ENCODE measurements at regions not wholly inside any gene's neighbourhood (a gene's known extent, or its start where the extent isn't known, plus 50 kb on each side); places are given as distances from the start of the nearest gene placed in this dataset.

GRCh38 chr15:25065876-25066275 lies 111.1 kb downstream of the SNRPN start:
- H3K18ac ChIP-seq (ENCODE audit: low read depth in 1 of 2, low read length in 2 of 2), result no peak overlapping the region
- 94% methylated on average over 11 of the region's 11 CpGs for WGBS
- H3K4me3 ChIP-seq (ENCODE audit: insufficient read depth in 1 of 2, low read depth in 1 of 2, low read length in 2 of 2), result peak overlapping the region in 1 of 2 experiments; percentile 59

GRCh38 chr15:25066708-25067107 lies 111.9 kb downstream of the SNRPN start:
- Histone ChIP-seq H4K8ac (ENCODE audit: low read length) (no peak overlapping the region), H3K9me3 (ENCODE audit: control insufficient read depth, low read length) (peaks cover 100% of the 10 kb centered on the region), H3K4me2 (ENCODE audit: low read length, poor library complexity, severe bottlenecking) (no peak overlapping the region), H2AK5ac (ENCODE audit: low read length, severe bottlenecking) (no peak overlapping the region), H3K4ac (ENCODE audit: low read depth in 1 of 2, low read length in 2 of 2) (no peak overlapping the region), H3K18ac (ENCODE audit: low read depth in 1 of 2, low read length in 2 of 2) (no peak overlapping the region), H3K27ac (ENCODE audit: low read length, poor library complexity, severe bottlenecking) (no peak overlapping the region), H3K36me3 (ENCODE audit: control insufficient read depth in 1 of 2, insufficient read depth in 2 of 2, low read depth in 1 of 2, low read length in 2 of 2) (peaks cover 100% of the 10 kb centered on the region in 2 experiments), H4K91ac (ENCODE audit: low read length) (no peak overlapping the region), H2AFZ (ENCODE audit: low read depth, low read length) (no peak overlapping the region), H3K9ac (ENCODE audit: low read length) (no peak overlapping the region), H2BK120ac (ENCODE audit: low read depth, low read length) (no peak overlapping the region), H2BK12ac (ENCODE audit: low read length in 2 of 2) (no peak overlapping the region), H3K79me1 (replicated peaks; ENCODE audit: low read length, poor library complexity, severe bottlenecking) (peaks cover 3% of the 10 kb centered on the region), H3K27me3 (ENCODE audit: control insufficient read depth in 1 of 2, insufficient read depth in 1 of 2, low read length in 2 of 2) (no peaks in the 10 kb centered on the region), H3K4me3 (ENCODE audit: insufficient read depth in 1 of 2, low read depth in 1 of 2, low read length in 2 of 2) (peak overlapping the region in 1 of 2 experiments; percentile 59), H3K14ac (ENCODE audit: low read length in 2 of 2) (no peak overlapping the region), H3K4me1 (ENCODE audit: control insufficient read depth, insufficient read depth, low read depth, low read length) (no peaks in the 10 kb centered on the region), H2BK5ac (ENCODE audit: low read depth, low read length, poor library complexity, severe bottlenecking) (no peak overlapping the region), H3K23ac (ENCODE audit: low read length in 2 of 2) (no peak overlapping the region), H2BK15ac (ENCODE audit: low read depth, poor library complexity, severe bottlenecking) (no peak overlapping the region)
- WGBS, result 92% methylated on average over 10 of the region's 12 CpGs
- DNase-seq, result no peak

More at GRCh38 chr15:25065876-25066275, 111.1 kb downstream of the SNRPN start:
- Histone ChIP-seq H2BK5ac (ENCODE audit: low read depth, low read length, poor library complexity, severe bottlenecking) (no peak overlapping the region), H3K14ac (ENCODE audit: low read length in 2 of 2) (no peak overlapping the region), H2AK5ac (ENCODE audit: low read length, severe bottlenecking) (no peak overlapping the region), H2BK12ac (ENCODE audit: low read length in 2 of 2) (no peak overlapping the region), H4K8ac (ENCODE audit: low read length) (no peak overlapping the region), H2BK15ac (ENCODE audit: low read depth, poor library complexity, severe bottlenecking) (no peak overlapping the region), H3K9ac (ENCODE audit: low read length) (no peak overlapping the region), H3K4me1 (ENCODE audit: control insufficient read depth, insufficient read depth, low read depth, low read length) (no peaks in the 10 kb centered on the region), H3K79me1 (replicated peaks; ENCODE audit: low read length, poor library complexity, severe bottlenecking) (peaks cover 3% of the 10 kb centered on the region), H2BK120ac (ENCODE audit: low read depth, low read length) (no peak overlapping the region), H3K27me3 (ENCODE audit: control insufficient read depth in 1 of 2, insufficient read depth in 1 of 2, low read length in 2 of 2) (no peaks in the 10 kb centered on the region), H2AFZ (ENCODE audit: low read depth, low read length) (no peak overlapping the region), H3K36me3 (ENCODE audit: control insufficient read depth in 1 of 2, insufficient read depth in 2 of 2, low read depth in 1 of 2, low read length in 2 of 2) (peaks cover 100% of the 10 kb centered on the region in 2 experiments), H4K91ac (ENCODE audit: low read length) (no peak overlapping the region), H3K9me3 (ENCODE audit: control insufficient read depth, low read length) (peaks cover 100% of the 10 kb centered on the region), H3K27ac (ENCODE audit: low read length, poor library complexity, severe bottlenecking) (no peak overlapping the region), H3K23ac (ENCODE audit: low read length in 2 of 2) (no peak overlapping the region), H3K4me2 (ENCODE audit: low read length, poor library complexity, severe bottlenecking) (no peak overlapping the region), H3K4ac (ENCODE audit: low read depth in 1 of 2, low read length in 2 of 2) (no peak overlapping the region)
- no peak for DNase-seq

- no peak overlapping the region for H4K8ac ChIP-seq (ENCODE audit: low read length)
- H2BK15ac ChIP-seq (ENCODE audit: low read depth, poor library complexity, severe bottlenecking), result no peak overlapping the region
- H3K4me1 ChIP-seq (ENCODE audit: control insufficient read depth, insufficient read depth, low read depth, low read length), result no peaks in the 10 kb centered on the region
- H4K91ac ChIP-seq (ENCODE audit: low read length), result no peak overlapping the region
- H3K36me3 ChIP-seq (ENCODE audit: control insufficient read depth in 1 of 2, insufficient read depth in 2 of 2, low read depth in 1 of 2, low read length in 2 of 2), result peaks cover 100% of the 10 kb centered on the region in 2 experiments
- no peak overlapping the region for H3K9ac ChIP-seq (ENCODE audit: low read length)
- no peak for DNase-seq
- H2AK5ac ChIP-seq (ENCODE audit: low read length, severe bottlenecking), result no peak overlapping the region
- 90% methylated on average over 12 of the region's 12 CpGs for WGBS
- H3K9me3 ChIP-seq (ENCODE audit: control insufficient read depth, low read length), result peaks cover 100% of the 10 kb centered on the region
- no peaks in the 10 kb centered on the region for H3K27me3 ChIP-seq (ENCODE audit: control insufficient read depth in 1 of 2, insufficient read depth in 1 of 2, low read length in 2 of 2)
- no peak overlapping the region for H3K14ac ChIP-seq (ENCODE audit: low read length in 2 of 2)
- H3K79me1 ChIP-seq (replicated peaks; ENCODE audit: low read length, poor library complexity, severe bottlenecking), result peaks cover 3% of the 10 kb centered on the region
- H3K4me3 ChIP-seq (ENCODE audit: insufficient read depth in 1 of 2, low read depth in 1 of 2, low read length in 2 of 2), result peak overlapping the region in 1 of 2 experiments; percentile 62
- no peak overlapping the region for H2BK12ac ChIP-seq (ENCODE audit: low read length in 2 of 2)
- H2BK5ac ChIP-seq (ENCODE audit: low read depth, low read length, poor library complexity, severe bottlenecking), result no peak overlapping the region
- H3K27ac ChIP-seq (ENCODE audit: low read length, poor library complexity, severe bottlenecking), result no peak overlapping the region
- H3K4me2 ChIP-seq (ENCODE audit: low read length, poor library complexity, severe bottlenecking), result no peak overlapping the region
- H3K4ac ChIP-seq (ENCODE audit: low read depth in 1 of 2, low read length in 2 of 2), result no peak overlapping the region
- no peak overlapping the region for H2AFZ ChIP-seq (ENCODE audit: low read depth, low read length)
- H2BK120ac ChIP-seq (ENCODE audit: low read depth, low read length), result no peak overlapping the region
- H3K23ac ChIP-seq (ENCODE audit: low read length in 2 of 2), result no peak overlapping the region
- H3K18ac ChIP-seq (ENCODE audit: low read depth in 1 of 2, low read length in 2 of 2), result no peak overlapping the region
These were observed 113.0 kb downstream of the SNRPN start for GRCh38 chr15:25067725-25068309.

- Histone ChIP-seq H4K91ac (ENCODE audit: low read length) (no peak overlapping the region), H3K9ac (ENCODE audit: low read length) (no peak overlapping the region), H2BK15ac (ENCODE audit: low read depth, poor library complexity, severe bottlenecking) (no peak overlapping the region), H3K18ac (ENCODE audit: low read depth in 1 of 2, low read length in 2 of 2) (no peak overlapping the region), H4K8ac (ENCODE audit: low read length) (no peak overlapping the region), H2AFZ (ENCODE audit: low read depth, low read length) (no peak overlapping the region), H2BK5ac (ENCODE audit: low read depth, low read length, poor library complexity, severe bottlenecking) (no peak overlapping the region), H3K4me3 (ENCODE audit: insufficient read depth in 1 of 2, low read depth in 1 of 2, low read length in 2 of 2) (peak overlapping the region in 1 of 2 experiments; percentile 62), H3K27ac (ENCODE audit: low read length, poor library complexity, severe bottlenecking) (no peak overlapping the region), H3K4ac (ENCODE audit: low read depth in 1 of 2, low read length in 2 of 2) (no peak overlapping the region), H2AK5ac (ENCODE audit: low read length, severe bottlenecking) (no peak overlapping the region), H3K36me3 (ENCODE audit: control insufficient read depth in 1 of 2, insufficient read depth in 2 of 2, low read depth in 1 of 2, low read length in 2 of 2) (peaks cover 97 to 100% of the 10 kb centered on the region in 2 experiments), H3K9me3 (ENCODE audit: control insufficient read depth, low read length) (peaks cover 100% of the 10 kb centered on the region), H3K27me3 (ENCODE audit: control insufficient read depth in 1 of 2, insufficient read depth in 1 of 2, low read length in 2 of 2) (no peaks in the 10 kb centered on the region), H3K4me2 (ENCODE audit: low read length, poor library complexity, severe bottlenecking) (no peak overlapping the region), H3K79me1 (replicated peaks; ENCODE audit: low read length, poor library complexity, severe bottlenecking) (peaks cover 3% of the 10 kb centered on the region), H3K23ac (ENCODE audit: low read length in 2 of 2) (no peak overlapping the region), H2BK120ac (ENCODE audit: low read depth, low read length) (no peak overlapping the region), H2BK12ac (ENCODE audit: low read length in 2 of 2) (no peak overlapping the region), H3K4me1 (ENCODE audit: control insufficient read depth, insufficient read depth, low read depth, low read length) (no peaks in the 10 kb centered on the region), H3K14ac (ENCODE audit: low read length in 2 of 2) (no peak overlapping the region)
- no peak for DNase-seq
- 84% methylated on average over 10 of the region's 10 CpGs for WGBS
These were observed 113.9 kb downstream of the SNRPN start for GRCh38 chr15:25068696-25069095.
